CD14-positive monocyte (primary cell): ENCODE measurements at regions not wholly inside any gene's neighbourhood (a gene's known extent, or its start where the extent isn't known, plus 50 kb on each side); places are given as distances from the start of the nearest gene placed in this dataset.

ENCODE experiments used
- DNase-seq, 3 donors: peaks; one replicate each; pipeline ENCODE4 v3.0.0-alpha.2; 2011 to 2022
- H2AFZ ChIP-seq: 2 replicates; pipeline ENCODE4 v1.6.0; 2012; ENCODE audit warnings: mild to moderate bottlenecking, low read depth, low read length, inconsistent platforms; ENCODE audit not compliant: insufficient read depth, poor library complexity, severe bottlenecking
- H3K27ac ChIP-seq, 2 donors: 1 replicate in 1 of 2; 2 replicates in 1 of 2; pipeline ENCODE4 v1.5.1; 2012 to 2013; ENCODE audit warnings: low read length in 2 of 2, control low read depth in 1 of 2, inconsistent platforms in 1 of 2, low read depth in 1 of 2, mild to moderate bottlenecking in 1 of 2
- H3K27me3 ChIP-seq, 2 donors: one replicate each; pipeline versions ENCODE4 v1.6.0 to v1.6.1; 2011 to 2013; ENCODE audit warnings: low read length in 2 of 2; ENCODE audit not compliant: control insufficient read depth in 2 of 2, insufficient read depth in 2 of 2
- H3K36me3 ChIP-seq, 2 donors: replicated peaks in 1 of 2; 1 replicate in 1 of 2; 2 replicates in 1 of 2; pipeline versions ENCODE4 v1.5.1 to v1.6.1; 2012 to 2013; ENCODE audit warnings: low read length in 2 of 2, control low read depth in 1 of 2, inconsistent platforms in 1 of 2, mild to moderate bottlenecking in 1 of 2; ENCODE audit not compliant: insufficient read depth in 2 of 2, control insufficient read depth in 1 of 2
- H3K4me1 ChIP-seq, 2 donors: 1 replicate in 1 of 2; 2 replicates in 1 of 2; pipeline versions ENCODE4 v1.5.1 to v1.6.1; 2012 to 2013; ENCODE audit warnings: low read length in 2 of 2, control low read depth in 1 of 2, inconsistent platforms in 1 of 2, mild to moderate bottlenecking in 1 of 2, moderate library complexity in 1 of 2; ENCODE audit not compliant: insufficient read depth in 2 of 2, control insufficient read depth in 1 of 2
- H3K4me2 ChIP-seq: replicated peaks from 2 replicates; pipeline ENCODE3; 2012; ENCODE audit warnings: low read length, moderate library complexity, mild to moderate bottlenecking; ENCODE audit not compliant: poor library complexity, severe bottlenecking; ENCODE audit errors: extremely low read depth
- H3K4me3 ChIP-seq, 3 experiments: fragments of 200-600 bp in 1 of 3; sonication (generic) in 1 of 3; replicated peaks in 1 of 3; 1 replicate in 2 of 3; 2 replicates in 1 of 3; pipeline ENCODE4 v1.5.1; 2011 to 2013; ENCODE audit warnings: low read length in 3 of 3, mild to moderate bottlenecking in 3 of 3, control low read depth in 2 of 3, low read depth in 2 of 3, inconsistent platforms in 1 of 3, moderate library complexity in 1 of 3
- H3K79me2 ChIP-seq: 2 replicates; pipeline ENCODE4 v1.6.0; 2012; ENCODE audit warnings: mild to moderate bottlenecking, control low read depth, inconsistent platforms, low read length, moderate library complexity; ENCODE audit not compliant: insufficient read depth
- H3K9ac ChIP-seq: 2 replicates; pipeline ENCODE4 v1.6.0; 2017; ENCODE audit warnings: low read length, mild to moderate bottlenecking; ENCODE audit not compliant: insufficient read depth, poor library complexity, severe bottlenecking
- H3K9me3 ChIP-seq, 2 donors: replicated peaks in 1 of 2; 1 replicate in 1 of 2; 2 replicates in 1 of 2; pipeline versions ENCODE4 v1.5.1 to v1.6.1; 2012 to 2013; ENCODE audit warnings: low read length in 2 of 2, control low read depth in 1 of 2; ENCODE audit not compliant: control insufficient read depth in 1 of 2, insufficient read depth in 1 of 2
- H4K20me1 ChIP-seq: 2 replicates; pipeline ENCODE4 v1.6.0; 2012; ENCODE audit warnings: mild to moderate bottlenecking, low read length, control low read depth, moderate library complexity; ENCODE audit not compliant: insufficient read depth
- H3K27ac Mint-ChIP-seq, 7 donors: one replicate each; pipeline ENCODE4 v1.8.0; 2020; ENCODE audit warnings: mild to moderate bottlenecking in 7 of 7, mixed read lengths in 7 of 7, moderate library complexity in 6 of 7, inconsistent platforms in 2 of 7
- H3K27me3 Mint-ChIP-seq, 3 donors: one replicate each; pipeline ENCODE4 v1.8.0; 2021 to 2022; ENCODE audit warnings: low read depth in 3 of 3, mild to moderate bottlenecking in 3 of 3, mixed read lengths in 3 of 3, moderate library complexity in 3 of 3, inconsistent platforms in 1 of 3
- H3K36me3 Mint-ChIP-seq, 2 donors: one replicate each; pipeline ENCODE4 v1.8.0; 2020; ENCODE audit warnings: mixed read lengths in 2 of 2, inconsistent platforms in 1 of 2, mild to moderate bottlenecking in 1 of 2
- H3K4me1 Mint-ChIP-seq: one replicate; pipeline ENCODE4 v1.8.0; 2020; ENCODE audit warnings: mild to moderate bottlenecking, mixed read lengths
- H3K4me3 Mint-ChIP-seq, 2 donors: one replicate each; pipeline ENCODE4 v1.8.0; 2020; ENCODE audit warnings: mild to moderate bottlenecking in 2 of 2, mixed read lengths in 2 of 2, moderate library complexity in 1 of 2
- H3K9me3 Mint-ChIP-seq, 7 donors: one replicate each; pipeline ENCODE4 v1.8.0; 2020 to 2022; ENCODE audit warnings: mixed read lengths in 7 of 7, mild to moderate bottlenecking in 6 of 7, moderate library complexity in 6 of 7, inconsistent platforms in 2 of 7
- WGBS: methylation state at CpG from one replicate; pipeline ENCODE4 v1.1.5; 2013; ENCODE audit warnings: missing lambda C conversion rate; ENCODE audit not compliant: insufficient coverage; 5-methylcytosine and 5-hydroxymethylcytosine counted together
- intact Hi-C, 2 donors: fragments of 100-400 bp; cut with micrococcal nuclease; formaldehyde crosslinking; loops; one replicate each; pipeline versions ENCODE4 v1.15.0 to v1.15.1; 2023
- TF ChIP-seq, protein P1 (sequence below): fragments of 200-600 bp; IDR thresholded peaks from one replicate; pipeline ENCODE4 v1.8.0; 2022; ENCODE audit warnings: antibody characterized with exemption, mild to moderate bottlenecking

DNA sequence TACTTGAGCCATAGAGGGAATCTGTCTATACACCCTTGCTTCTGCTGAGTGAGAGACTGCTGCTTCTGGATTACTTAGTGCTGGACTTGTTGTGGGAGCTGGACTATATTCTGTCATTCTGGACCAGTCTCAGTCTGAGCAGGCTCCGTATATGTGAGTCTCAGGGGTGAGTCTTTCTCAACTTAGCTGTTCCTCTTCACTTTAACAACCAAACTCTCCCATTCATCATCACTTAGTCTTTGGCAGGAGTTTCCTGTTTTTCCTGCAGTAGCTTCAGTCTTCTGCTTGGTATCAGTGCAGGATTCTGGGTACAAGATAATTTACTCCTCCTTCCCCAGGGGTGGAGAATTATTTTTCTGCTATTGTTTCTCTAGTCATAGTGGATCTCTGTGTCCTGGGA, 779.5 kb downstream of the METTL15 start:
- no peaks in the 10 kb centered on the region for H3K27me3 ChIP-seq
- H3K9me3 ChIP-seq: peaks cover 0 to 8% of the 10 kb centered on the region in 2 donors
- H3K4me1 Mint-ChIP-seq: no peaks in the 10 kb centered on the region
- no peak overlapping the region for H3K4me2 ChIP-seq
- H3K27ac ChIP-seq: no peak overlapping the region
- no peak overlapping the region for H3K4me3 Mint-ChIP-seq
- TF ChIP-seq, protein P1, sequence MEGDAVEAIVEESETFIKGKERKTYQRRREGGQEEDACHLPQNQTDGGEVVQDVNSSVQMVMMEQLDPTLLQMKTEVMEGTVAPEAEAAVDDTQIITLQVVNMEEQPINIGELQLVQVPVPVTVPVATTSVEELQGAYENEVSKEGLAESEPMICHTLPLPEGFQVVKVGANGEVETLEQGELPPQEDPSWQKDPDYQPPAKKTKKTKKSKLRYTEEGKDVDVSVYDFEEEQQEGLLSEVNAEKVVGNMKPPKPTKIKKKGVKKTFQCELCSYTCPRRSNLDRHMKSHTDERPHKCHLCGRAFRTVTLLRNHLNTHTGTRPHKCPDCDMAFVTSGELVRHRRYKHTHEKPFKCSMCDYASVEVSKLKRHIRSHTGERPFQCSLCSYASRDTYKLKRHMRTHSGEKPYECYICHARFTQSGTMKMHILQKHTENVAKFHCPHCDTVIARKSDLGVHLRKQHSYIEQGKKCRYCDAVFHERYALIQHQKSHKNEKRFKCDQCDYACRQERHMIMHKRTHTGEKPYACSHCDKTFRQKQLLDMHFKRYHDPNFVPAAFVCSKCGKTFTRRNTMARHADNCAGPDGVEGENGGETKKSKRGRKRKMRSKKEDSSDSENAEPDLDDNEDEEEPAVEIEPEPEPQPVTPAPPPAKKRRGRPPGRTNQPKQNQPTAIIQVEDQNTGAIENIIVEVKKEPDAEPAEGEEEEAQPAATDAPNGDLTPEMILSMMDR: no peak
- H3K36me3 ChIP-seq: no peaks in the 10 kb centered on the region
- H3K79me2 ChIP-seq: no peaks in the 10 kb centered on the region
- peaks cover 0 to 4% (median 1%) of the 10 kb centered on the region in 3 donors for H3K27me3 Mint-ChIP-seq
- intact Hi-C loops: no loop called here
- H3K36me3 Mint-ChIP-seq: no peaks in the 10 kb centered on the region
- H3K27ac Mint-ChIP-seq: no peak overlapping the region
- H3K9me3 Mint-ChIP-seq: peaks cover 7 to 20% (median 9%) of the 10 kb centered on the region in 7 donors
- H2AFZ ChIP-seq: no peak overlapping the region
- no peaks in the 10 kb centered on the region for H3K4me1 ChIP-seq
- H3K9ac ChIP-seq: no peak overlapping the region
- H4K20me1 ChIP-seq: no peaks in the 10 kb centered on the region
- no peak for DNase-seq
- no CpG with 5 or more reads among the region's 1 CpG for WGBS
- H3K4me3 ChIP-seq: no peak overlapping the region

DNA sequence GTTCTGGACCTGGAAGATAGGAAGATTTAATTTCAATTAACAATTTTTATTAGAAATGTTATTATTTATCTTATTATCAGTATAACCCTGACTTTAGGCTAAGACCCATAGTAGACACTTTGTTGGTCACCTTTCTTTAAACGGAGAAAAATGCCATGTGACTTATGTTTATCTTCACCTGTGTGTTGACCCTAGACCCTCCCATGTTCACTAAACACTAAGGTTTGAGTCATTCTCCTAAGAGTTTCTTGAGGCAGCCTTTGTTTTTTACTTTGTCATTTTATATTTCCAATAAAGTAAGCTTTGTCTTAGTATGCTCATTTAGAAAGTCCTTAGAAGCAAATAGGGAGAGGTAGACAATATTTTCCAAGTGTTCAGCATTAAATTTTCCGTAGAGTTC, 771.7 kb downstream of the METTL15 start:
- Mint-ChIP-seq H3K36me3 (no peaks in the 10 kb centered on the region), H3K9me3 (peaks cover 1 to 13% (median 6%) of the 10 kb centered on the region in 7 donors), H3K27me3 (peaks cover 0 to 1% (median 0%) of the 10 kb centered on the region in 3 donors), H3K4me1 (no peaks in the 10 kb centered on the region), H3K4me3 (no peak overlapping the region), H3K27ac (no peak overlapping the region)
- no peak overlapping the region for H3K27ac ChIP-seq
- no peaks in the 10 kb centered on the region for H4K20me1 ChIP-seq
- 83% methylated on average over 1 of the region's 2 CpGs for WGBS
- H2AFZ ChIP-seq: no peak overlapping the region
- no peak overlapping the region for H3K9ac ChIP-seq
- H3K9me3 ChIP-seq: peaks cover 0 to 2% of the 10 kb centered on the region in 2 donors
- TF ChIP-seq, protein P1: no peak
- no peak overlapping the region for H3K4me3 ChIP-seq
- no peaks in the 10 kb centered on the region for H3K4me1 ChIP-seq
- DNase-seq: no peak
- H3K27me3 ChIP-seq: no peaks in the 10 kb centered on the region
- no peaks in the 10 kb centered on the region for H3K36me3 ChIP-seq
- H3K4me2 ChIP-seq: no peak overlapping the region
- intact Hi-C loops: no loop called here
- no peaks in the 10 kb centered on the region for H3K79me2 ChIP-seq
